Mesenchymal stem cell (in vitro differentiated cells and primary cell): ENCODE measurements at regions not wholly inside any gene's neighbourhood (a gene's known extent, or its start where the extent isn't known, plus 50 kb on each side); places are given as distances from the start of the nearest gene placed in this dataset.

Source experiments
- DNase-seq: peaks from one replicate; pipeline ENCODE4 v3.0.0-alpha.2; 2013
- H2AFZ ChIP-seq: one replicate; pipeline ENCODE4 v1.6.1; 2013; ENCODE audit warnings: low read depth, mild to moderate bottlenecking, control low read depth, inconsistent platforms, low read length, moderate library complexity
- H2AK5ac ChIP-seq: 2 replicates; pipeline ENCODE4 v1.6.1; 2013; ENCODE audit warnings: low read length, moderate library complexity, mild to moderate bottlenecking, inconsistent platforms; ENCODE audit not compliant: severe bottlenecking
- H2BK120ac ChIP-seq: one replicate; pipeline ENCODE4 v1.6.1; 2013; ENCODE audit warnings: low read depth, mild to moderate bottlenecking, inconsistent platforms, low read length, moderate library complexity
- H2BK12ac ChIP-seq, 2 experiments: one replicate each; pipeline ENCODE4 v1.6.1; 2013; ENCODE audit warnings: inconsistent platforms in 2 of 2, low read length in 2 of 2, mild to moderate bottlenecking in 2 of 2, moderate library complexity in 2 of 2, control low read depth in 1 of 2
- H2BK15ac ChIP-seq: one replicate; pipeline ENCODE4 v1.6.1; 2013; ENCODE audit warnings: mild to moderate bottlenecking, low read depth, inconsistent platforms; ENCODE audit not compliant: poor library complexity, severe bottlenecking
- H2BK5ac ChIP-seq: 2 replicates; pipeline ENCODE4 v1.6.1; 2013; ENCODE audit warnings: low read depth, mild to moderate bottlenecking, low read length, control low read depth, inconsistent platforms; ENCODE audit not compliant: poor library complexity, severe bottlenecking
- H3K14ac ChIP-seq, 2 experiments: one replicate each; pipeline ENCODE4 v1.6.1; 2013; ENCODE audit warnings: inconsistent platforms in 2 of 2, low read length in 2 of 2, control low read depth in 1 of 2, mild to moderate bottlenecking in 1 of 2, moderate library complexity in 1 of 2
- H3K18ac ChIP-seq, 2 experiments: one replicate each; pipeline ENCODE4 v1.6.1; 2013; ENCODE audit warnings: inconsistent platforms in 2 of 2, low read length in 2 of 2, control low read depth in 1 of 2, low read depth in 1 of 2, mild to moderate bottlenecking in 1 of 2
- H3K23ac ChIP-seq, 2 experiments: one replicate each; pipeline ENCODE4 v1.6.1; 2013; ENCODE audit warnings: inconsistent platforms in 2 of 2, low read length in 2 of 2, mild to moderate bottlenecking in 2 of 2, moderate library complexity in 2 of 2, control low read depth in 1 of 2
- H3K27ac ChIP-seq: 2 replicates; pipeline ENCODE4 v1.5.1; 2013; ENCODE audit warnings: mild to moderate bottlenecking, moderate library complexity, low read length, control low read depth, inconsistent platforms; ENCODE audit not compliant: poor library complexity, severe bottlenecking
- H3K27me3 ChIP-seq, 2 experiments: 2 replicates each; pipeline versions ENCODE4 v1.6.1 to v1.7.0; 2013; ENCODE audit warnings: low read length in 2 of 2, mild to moderate bottlenecking in 2 of 2, moderate library complexity in 2 of 2, control low read depth in 1 of 2, inconsistent platforms in 1 of 2; ENCODE audit not compliant: control insufficient read depth in 1 of 2, insufficient read depth in 1 of 2
- H3K36me3 ChIP-seq, 2 experiments: 2 replicates each; pipeline versions ENCODE4 v1.6.1 to v1.7.0; 2013; ENCODE audit warnings: low read length in 2 of 2, control low read depth in 1 of 2, inconsistent platforms in 1 of 2, low read depth in 1 of 2, mild to moderate bottlenecking in 1 of 2; ENCODE audit not compliant: insufficient read depth in 2 of 2, control insufficient read depth in 1 of 2
- H3K4ac ChIP-seq, 2 experiments: one replicate each; pipeline ENCODE4 v1.6.1; 2013; ENCODE audit warnings: inconsistent platforms in 2 of 2, low read length in 2 of 2, mild to moderate bottlenecking in 2 of 2, moderate library complexity in 2 of 2, control low read depth in 1 of 2, low read depth in 1 of 2
- H3K4me1 ChIP-seq: 2 replicates; pipeline ENCODE4 v1.6.1; 2013; ENCODE audit warnings: low read depth, low read length, control low read depth; ENCODE audit not compliant: control insufficient read depth, insufficient read depth
- H3K4me2 ChIP-seq: 2 replicates; pipeline ENCODE4 v1.6.1; 2013; ENCODE audit warnings: low read length, mild to moderate bottlenecking, inconsistent platforms; ENCODE audit not compliant: poor library complexity, severe bottlenecking
- H3K4me3 ChIP-seq, 2 experiments: 2 replicates each; pipeline versions ENCODE4 v1.5.1 to v1.7.0; 2013; ENCODE audit warnings: low read length in 2 of 2, mild to moderate bottlenecking in 2 of 2, control low read depth in 1 of 2, low read depth in 1 of 2; ENCODE audit not compliant: insufficient read depth in 1 of 2
- H3K79me1 ChIP-seq: replicated peaks from 2 replicates; pipeline ENCODE4 v1.6.1; 2013; ENCODE audit warnings: mild to moderate bottlenecking, control low read depth, low read length, inconsistent platforms; ENCODE audit not compliant: poor library complexity, severe bottlenecking
- H3K9ac ChIP-seq: 2 replicates; pipeline ENCODE4 v1.7.0; 2013; ENCODE audit warnings: mild to moderate bottlenecking, low read length, moderate library complexity
- H3K9me3 ChIP-seq: 2 replicates; pipeline ENCODE4 v1.7.0; 2013; ENCODE audit warnings: mild to moderate bottlenecking, low read length; ENCODE audit not compliant: control insufficient read depth
- H4K8ac ChIP-seq: one replicate; pipeline ENCODE4 v1.6.1; 2013; ENCODE audit warnings: inconsistent platforms, mild to moderate bottlenecking, low read length, moderate library complexity
- H4K91ac ChIP-seq: one replicate; pipeline ENCODE4 v1.6.1; 2013; ENCODE audit warnings: mild to moderate bottlenecking, low read length, inconsistent platforms
- WGBS: methylation state at CpG from one replicate; pipeline ENCODE4 v1.1.7; 2013; ENCODE audit warnings: mixed read lengths; 5-methylcytosine and 5-hydroxymethylcytosine counted together

GRCh38 chr10:78727251-78727650 lies 341.5 kb upstream of the ZMIZ1 start:
- Histone ChIP-seq H2BK15ac (no peak overlapping the region), H4K8ac (no peak overlapping the region), H3K9ac (no peak overlapping the region), H3K4me3 (no peak overlapping the region), H2BK5ac (no peak overlapping the region), H4K91ac (no peak overlapping the region), H3K23ac (no peak overlapping the region), H3K79me1 (no peaks in the 10 kb centered on the region), H3K27ac (no peak overlapping the region), H3K4ac (no peak overlapping the region), H3K14ac (no peak overlapping the region), H3K4me1 (no peaks in the 10 kb centered on the region), H3K9me3 (peaks cover 11% of the 10 kb centered on the region), H3K27me3 (peaks cover 44 to 47% of the 10 kb centered on the region in 2 experiments), H3K36me3 (no peaks in the 10 kb centered on the region), H3K4me2 (no peak overlapping the region), H2AK5ac (no peak overlapping the region), H2BK12ac (no peak overlapping the region), H3K18ac (no peak overlapping the region), H2BK120ac (no peak overlapping the region), H2AFZ (no peak overlapping the region)
- WGBS: 94% methylated on average over 2 of the region's 2 CpGs
- no peak for DNase-seq

GRCh38 chr10:78727728-78728127 lies 341.0 kb upstream of the ZMIZ1 start:
- Histone ChIP-seq H3K27ac (no peak overlapping the region), H3K4me2 (no peak overlapping the region)
- 72% methylated on average over 3 of the region's 3 CpGs for WGBS

GRCh38 chr10:78728176-78728575 lies 340.6 kb upstream of the ZMIZ1 start:
- peaks cover 49 to 52% of the 10 kb centered on the region in 2 experiments for H3K27me3 ChIP-seq
- H2BK120ac ChIP-seq: no peak overlapping the region
- no peak overlapping the region for H2AFZ ChIP-seq
- no peak overlapping the region for H3K27ac ChIP-seq
- WGBS: 95% methylated on average over 2 of the region's 2 CpGs
- no peak overlapping the region for H2BK12ac ChIP-seq
- no peak overlapping the region for H3K9ac ChIP-seq
- H4K8ac ChIP-seq: no peak overlapping the region
- no peak overlapping the region for H3K18ac ChIP-seq
- no peak overlapping the region for H2BK15ac ChIP-seq
- H3K4me3 ChIP-seq: no peak overlapping the region
- H3K9me3 ChIP-seq: peaks cover 11% of the 10 kb centered on the region
- H3K4me1 ChIP-seq: no peaks in the 10 kb centered on the region
- H3K79me1 ChIP-seq: no peaks in the 10 kb centered on the region
- no peak overlapping the region for H4K91ac ChIP-seq
- H3K14ac ChIP-seq: no peak overlapping the region
- H3K4me2 ChIP-seq: no peak overlapping the region
- no peaks in the 10 kb centered on the region for H3K36me3 ChIP-seq
- no peak overlapping the region for H3K23ac ChIP-seq
- no peak overlapping the region for H2BK5ac ChIP-seq
- no peak for DNase-seq
- H2AK5ac ChIP-seq: no peak overlapping the region
- no peak overlapping the region for H3K4ac ChIP-seq

More at GRCh38 chr10:78727728-78728127, 341.0 kb upstream of the ZMIZ1 start:
- Histone ChIP-seq H2AK5ac (no peak overlapping the region), H3K4me1 (no peaks in the 10 kb centered on the region), H3K18ac (no peak overlapping the region), H3K23ac (no peak overlapping the region), H2BK120ac (no peak overlapping the region), H2BK15ac (no peak overlapping the region), H2AFZ (no peak overlapping the region), H4K91ac (no peak overlapping the region), H3K4ac (no peak overlapping the region), H2BK12ac (no peak overlapping the region), H4K8ac (no peak overlapping the region), H3K14ac (no peak overlapping the region), H3K9ac (no peak overlapping the region), H3K36me3 (no peaks in the 10 kb centered on the region), H3K4me3 (no peak overlapping the region), H3K9me3 (peaks cover 11% of the 10 kb centered on the region), H2BK5ac (no peak overlapping the region), H3K79me1 (no peaks in the 10 kb centered on the region), H3K27me3 (peaks cover 46 to 50% of the 10 kb centered on the region in 2 experiments)
- DNase-seq: no peak

GRCh38 chr10:78729366-78729765 lies 339.4 kb upstream of the ZMIZ1 start:
- no peak for DNase-seq
- no peak overlapping the region for H3K4me3 ChIP-seq
- WGBS: 86% methylated on average over 7 of the region's 8 CpGs
- H3K27ac ChIP-seq: no peak overlapping the region
- H2BK120ac ChIP-seq: no peak overlapping the region
- no peak overlapping the region for H4K91ac ChIP-seq
- H3K18ac ChIP-seq: no peak overlapping the region
- H3K23ac ChIP-seq: no peak overlapping the region
- H3K9me3 ChIP-seq: peaks cover under 1% of the 10 kb centered on the region
- H3K27me3 ChIP-seq: peaks cover 55 to 56% of the 10 kb centered on the region in 2 experiments
- no peak overlapping the region for H2AFZ ChIP-seq
- no peak overlapping the region for H2AK5ac ChIP-seq
- no peak overlapping the region for H2BK5ac ChIP-seq
- no peak overlapping the region for H3K9ac ChIP-seq
- no peaks in the 10 kb centered on the region for H3K36me3 ChIP-seq
- H3K4me1 ChIP-seq: no peaks in the 10 kb centered on the region
- no peak overlapping the region for H3K4me2 ChIP-seq
- no peak overlapping the region for H2BK12ac ChIP-seq
- no peak overlapping the region for H4K8ac ChIP-seq
- no peak overlapping the region for H3K4ac ChIP-seq
- no peaks in the 10 kb centered on the region for H3K79me1 ChIP-seq
- no peak overlapping the region for H3K14ac ChIP-seq
- no peak overlapping the region for H2BK15ac ChIP-seq
